GM12875 (cell line): ENCODE measurements at regions not wholly inside any gene's neighbourhood (a gene's known extent, or its start where the extent isn't known, plus 50 kb on each side); places are given as distances from the start of the nearest gene placed in this dataset.
"Not testable (repeated sequence)": the region's sequence is repeated elsewhere in the genome, so short reads cannot be mapped to it uniquely, and the experiment has no call there.

Source experiments
- H3K4me3 ChIP-seq: one replicate; pipeline ENCODE4 v1.5.1; 2011; ENCODE audit warnings: low read depth, low read length, control low read depth
- CTCF ChIP-seq: IDR thresholded peaks from 2 replicates; pipeline ENCODE4 v1.5.1; 2011; ENCODE audit warnings: low read depth, mild to moderate bottlenecking, control low read depth, inconsistent platforms, low read length, moderate library complexity, borderline replicate concordance; ENCODE audit not compliant: insufficient read depth

GRCh38 chr3:166527325-166527724, 690.1 kb upstream of the BCHE start:
- no peak for TF ChIP-seq CTCF
- H3K4me3 ChIP-seq, result no peak overlapping the region

- TF ChIP-seq CTCF, result no peak
- no peak overlapping the region for H3K4me3 ChIP-seq
Observed at GRCh38 chr3:166526881-166527280, 689.7 kb upstream of the BCHE start.

- H3K4me3 ChIP-seq, result no peak overlapping the region
- no peak for TF ChIP-seq CTCF
Observed at GRCh38 chr3:166522017-166522416, 684.8 kb upstream of the BCHE start.

GRCh38 chr3:166519443-166519842, 682.2 kb upstream of the BCHE start:
- H3K4me3 ChIP-seq, result no peak overlapping the region
- TF ChIP-seq CTCF, result no peak

- no peak overlapping the region for H3K4me3 ChIP-seq
- no peak for TF ChIP-seq CTCF
Observed at GRCh38 chr3:166518040-166518439, 680.8 kb upstream of the BCHE start.

- no peak overlapping the region for H3K4me3 ChIP-seq
- no peak for TF ChIP-seq CTCF
Observed at GRCh38 chr3:166510382-166510781, 673.2 kb upstream of the BCHE start.

- H3K4me3 ChIP-seq, result not testable (repeated sequence)
Observed at GRCh38 chr3:166500420-166500819, 663.2 kb upstream of the BCHE start.

GRCh38 chr3:166499636-166500035, 662.4 kb upstream of the BCHE start:
- H3K4me3 ChIP-seq, result no peak overlapping the region
- no peak for TF ChIP-seq CTCF
